RWPE2 (cell line): ENCODE measurements at regions not wholly inside any gene's neighbourhood (a gene's known extent, or its start where the extent isn't known, plus 50 kb on each side); places are given as distances from the start of the nearest gene placed in this dataset.

Source experiments
- ATAC-seq: fragments of 200-7000 bp; cut with Tn5 transposase; 3 replicates; pipeline ENCODE4 v1.9.1; 2021; ENCODE audit warnings: low read depth
- DNase-seq: peaks from one replicate; pipeline ENCODE4 v3.0.0-alpha.2; 2020; ENCODE audit warnings: low spot score
- H3K27ac ChIP-seq: fragments of 450-650 bp; 2 replicates; pipeline ENCODE4 v1.5.1; 2017; ENCODE audit warnings: mild to moderate bottlenecking; ENCODE audit not compliant: poor library complexity, severe bottlenecking
- H3K27me3 ChIP-seq: fragments of 250-450 bp; sonication (Bioruptor Pico); 2 replicates; pipeline ENCODE4 v1.5.1; 2021; ENCODE audit warnings: mild to moderate bottlenecking, moderate library complexity; ENCODE audit not compliant: insufficient read depth, poor library complexity, severe bottlenecking
- H3K36me3 ChIP-seq: fragments of 250-450 bp; sonication (Bioruptor Pico); 2 replicates; pipeline ENCODE4 v1.5.1; 2020; ENCODE audit warnings: low read depth, mild to moderate bottlenecking, moderate library complexity
- H3K4me1 ChIP-seq: fragments of 250-450 bp; sonication (Bioruptor Pico); 2 replicates; pipeline ENCODE4 v1.5.1; 2021; ENCODE audit warnings: mild to moderate bottlenecking, moderate library complexity; ENCODE audit not compliant: insufficient read depth, poor library complexity, severe bottlenecking
- H3K4me3 ChIP-seq: fragments of 250-450 bp; sonication (Bioruptor Pico); 2 replicates; pipeline ENCODE4 v1.5.1; 2021; ENCODE audit warnings: mild to moderate bottlenecking, moderate library complexity; ENCODE audit not compliant: severe bottlenecking
- H3K9me3 ChIP-seq: fragments of 250-450 bp; sonication (Bioruptor Pico); 2 replicates; pipeline ENCODE4 v1.5.1; 2021; ENCODE audit warnings: mild to moderate bottlenecking, moderate library complexity; ENCODE audit not compliant: severe bottlenecking
- TF ChIP-seq, protein P1 (sequence below): fragments of 450-650 bp; IDR thresholded peaks from one replicate; pipeline ENCODE4 v1.5.1; 2017; ENCODE audit warnings: mild to moderate bottlenecking, moderate library complexity; ENCODE audit not compliant: poor library complexity, severe bottlenecking

DNA sequence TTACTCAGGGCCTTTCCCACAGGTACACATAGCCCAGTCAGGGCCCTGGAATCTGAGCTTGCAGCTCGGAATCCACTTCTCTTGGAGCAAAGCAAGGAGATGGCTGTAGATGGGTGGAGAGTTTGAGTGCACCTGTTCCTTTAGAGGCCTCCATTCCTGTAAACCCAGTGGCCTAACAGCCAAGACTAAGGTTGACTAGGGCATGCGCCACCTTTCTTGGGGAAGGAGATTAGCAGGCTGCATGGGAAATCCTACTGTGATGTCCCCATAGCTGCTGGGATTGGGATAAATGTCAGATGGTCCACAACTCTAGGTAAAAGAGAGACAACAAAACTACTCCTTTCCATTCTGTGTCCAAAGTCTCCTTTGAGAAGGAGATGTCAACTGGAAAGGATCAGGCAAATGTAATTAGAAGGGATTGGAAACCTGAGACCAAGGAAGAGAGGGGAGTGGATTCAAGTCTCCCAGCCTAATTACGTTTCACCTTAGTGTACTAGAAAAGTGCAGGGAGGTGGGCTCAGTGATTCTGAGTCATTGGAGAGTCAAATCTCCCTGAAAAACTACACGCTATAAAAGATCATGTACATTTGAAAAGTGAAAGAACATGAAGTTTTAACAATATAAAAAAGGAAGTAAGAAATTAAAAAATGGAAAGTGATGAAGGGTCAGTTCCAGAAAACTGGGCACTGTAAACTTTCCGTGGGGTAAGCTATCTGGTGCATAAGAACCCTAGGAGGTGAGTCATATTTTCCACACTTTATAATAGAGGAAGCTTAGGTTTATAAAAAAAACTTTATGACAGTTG, 104.2 kb downstream of the SEC61B start:
- Histone ChIP-seq H3K4me1 (no peaks in the 10 kb centered on the region), H3K4me3 (no peak overlapping the region), H3K9me3 (no peaks in the 10 kb centered on the region), H3K27ac (no peak overlapping the region), H3K36me3 (no peaks in the 10 kb centered on the region), H3K27me3 (no peaks in the 10 kb centered on the region)
- ATAC-seq (no peak), DNase-seq (no peak)
- TF ChIP-seq, protein P1, sequence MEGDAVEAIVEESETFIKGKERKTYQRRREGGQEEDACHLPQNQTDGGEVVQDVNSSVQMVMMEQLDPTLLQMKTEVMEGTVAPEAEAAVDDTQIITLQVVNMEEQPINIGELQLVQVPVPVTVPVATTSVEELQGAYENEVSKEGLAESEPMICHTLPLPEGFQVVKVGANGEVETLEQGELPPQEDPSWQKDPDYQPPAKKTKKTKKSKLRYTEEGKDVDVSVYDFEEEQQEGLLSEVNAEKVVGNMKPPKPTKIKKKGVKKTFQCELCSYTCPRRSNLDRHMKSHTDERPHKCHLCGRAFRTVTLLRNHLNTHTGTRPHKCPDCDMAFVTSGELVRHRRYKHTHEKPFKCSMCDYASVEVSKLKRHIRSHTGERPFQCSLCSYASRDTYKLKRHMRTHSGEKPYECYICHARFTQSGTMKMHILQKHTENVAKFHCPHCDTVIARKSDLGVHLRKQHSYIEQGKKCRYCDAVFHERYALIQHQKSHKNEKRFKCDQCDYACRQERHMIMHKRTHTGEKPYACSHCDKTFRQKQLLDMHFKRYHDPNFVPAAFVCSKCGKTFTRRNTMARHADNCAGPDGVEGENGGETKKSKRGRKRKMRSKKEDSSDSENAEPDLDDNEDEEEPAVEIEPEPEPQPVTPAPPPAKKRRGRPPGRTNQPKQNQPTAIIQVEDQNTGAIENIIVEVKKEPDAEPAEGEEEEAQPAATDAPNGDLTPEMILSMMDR: no peak

DNA sequence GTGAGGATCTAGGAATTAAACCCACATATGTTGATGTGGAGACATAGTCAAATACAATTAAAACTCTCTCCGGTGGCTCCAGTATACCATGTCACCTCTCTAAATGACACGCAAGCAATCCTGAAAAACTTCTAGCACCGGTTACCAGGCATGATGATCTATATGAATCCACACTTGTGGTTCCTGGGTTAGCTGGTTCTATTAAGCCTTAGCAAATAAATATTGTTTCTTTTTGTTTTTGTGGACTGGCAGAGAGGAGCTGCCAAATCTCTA, 104.8 kb downstream of the SEC61B start:
- Histone ChIP-seq H3K27me3 (no peaks in the 10 kb centered on the region), H3K4me1 (no peaks in the 10 kb centered on the region), H3K27ac (no peak overlapping the region), H3K9me3 (no peaks in the 10 kb centered on the region), H3K36me3 (no peaks in the 10 kb centered on the region), H3K4me3 (no peak overlapping the region)
- DNase-seq (no peak), ATAC-seq (no peak)
- TF ChIP-seq, protein P1: no peak

DNA sequence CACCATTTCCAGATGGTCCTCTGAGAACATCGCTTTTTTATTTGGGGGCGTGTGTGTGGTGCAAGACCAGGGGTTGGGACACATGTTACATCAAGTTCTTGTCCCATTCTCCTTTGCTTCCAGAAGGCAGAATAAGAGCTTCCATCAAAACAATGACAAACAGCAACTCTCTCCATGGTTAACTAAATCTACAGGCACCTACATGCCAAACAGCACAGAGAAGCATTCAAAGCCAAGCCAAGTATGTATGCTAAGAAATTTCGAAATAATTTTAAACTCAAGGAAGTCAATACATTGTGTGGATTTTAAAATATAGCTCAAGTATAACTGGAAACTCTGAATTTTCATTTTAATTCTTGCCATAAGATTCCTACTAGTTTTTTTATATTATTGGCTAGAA, 105.6 kb downstream of the SEC61B start:
- TF ChIP-seq, protein P1: no peak
- Histone ChIP-seq H3K27ac (no peak overlapping the region), H3K36me3 (no peaks in the 10 kb centered on the region), H3K4me3 (no peak overlapping the region), H3K4me1 (no peaks in the 10 kb centered on the region), H3K27me3 (no peaks in the 10 kb centered on the region), H3K9me3 (no peaks in the 10 kb centered on the region)
- DNase-seq (no peak), ATAC-seq (no peak)

DNA sequence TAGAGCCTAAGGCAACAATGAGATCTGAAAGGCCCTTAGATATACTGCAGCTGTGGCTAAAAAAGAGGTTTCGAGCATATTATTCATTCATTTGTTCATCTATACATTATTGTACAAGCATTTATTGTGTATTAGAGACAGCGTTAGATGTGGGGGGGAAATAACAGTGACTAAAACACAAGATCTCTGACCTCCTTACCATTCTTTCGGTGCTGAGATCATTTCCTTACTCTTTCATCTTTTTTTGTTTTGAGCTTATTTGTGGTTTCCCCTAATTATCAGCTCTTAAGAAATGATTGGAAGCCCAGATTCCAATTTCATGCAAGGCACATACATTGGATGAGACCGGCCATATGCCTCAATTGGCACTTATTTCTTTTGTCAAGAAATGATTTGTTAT, 113.2 kb downstream of the SEC61B start:
- Histone ChIP-seq H3K27ac (no peak overlapping the region), H3K27me3 (no peaks in the 10 kb centered on the region), H3K4me1 (no peaks in the 10 kb centered on the region), H3K36me3 (no peaks in the 10 kb centered on the region), H3K9me3 (no peaks in the 10 kb centered on the region), H3K4me3 (no peak overlapping the region)
- DNase-seq (no peak), ATAC-seq (no peak)
- TF ChIP-seq, protein P1: no peak

DNA sequence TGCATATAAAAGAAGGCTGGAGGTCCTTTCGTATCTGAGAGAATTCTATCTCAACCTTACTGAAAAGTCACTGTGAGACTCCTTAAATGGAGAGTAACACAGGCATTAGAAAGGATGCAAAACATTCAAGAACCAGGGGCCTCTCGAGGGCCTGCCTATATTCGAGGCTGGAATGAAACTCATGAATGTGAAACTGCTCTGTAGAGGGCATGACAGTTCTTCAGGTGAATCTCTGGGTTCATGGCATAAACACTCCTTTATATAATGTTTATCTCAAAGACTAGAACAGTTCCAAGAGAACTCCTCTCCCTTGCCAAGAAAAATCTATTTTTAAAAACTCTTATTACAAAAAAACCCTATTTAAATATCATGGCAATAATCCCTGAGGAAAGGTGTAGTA, 113.9 kb downstream of the SEC61B start:
- ATAC-seq (no peak), DNase-seq (no peak)
- Histone ChIP-seq H3K27ac (no peak overlapping the region), H3K36me3 (no peaks in the 10 kb centered on the region), H3K4me3 (no peak overlapping the region), H3K27me3 (no peaks in the 10 kb centered on the region), H3K9me3 (no peaks in the 10 kb centered on the region), H3K4me1 (no peaks in the 10 kb centered on the region)
- TF ChIP-seq, protein P1: peak; percentile 11
